ENCODE measurements at regions not wholly inside any gene's neighbourhood (a gene's known extent, or its start where the extent isn't known, plus 50 kb on each side); places are given as distances from the start of the nearest gene placed in this dataset.

DNA sequence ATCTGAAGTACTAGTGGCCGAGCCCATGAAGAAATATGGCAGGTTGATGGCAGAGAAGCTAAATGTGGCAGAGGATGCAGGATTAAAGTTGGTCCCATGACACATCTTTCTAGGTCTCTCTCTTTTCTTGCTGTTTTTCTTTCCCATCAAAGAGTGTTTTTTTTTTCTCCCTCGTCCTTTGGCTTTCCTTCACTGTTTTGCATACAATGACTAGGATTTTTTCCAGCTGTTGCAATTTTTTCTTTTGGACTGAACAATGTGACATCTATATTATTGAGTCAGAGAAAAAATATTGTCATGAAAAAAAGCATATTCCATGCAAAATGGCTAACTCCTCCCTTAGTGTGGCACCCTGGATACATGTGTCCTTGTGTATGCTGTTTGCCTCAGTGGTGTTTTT lies 939.5 kb upstream of the FANCL start:
- TF ChIP-seq, protein P1, sequence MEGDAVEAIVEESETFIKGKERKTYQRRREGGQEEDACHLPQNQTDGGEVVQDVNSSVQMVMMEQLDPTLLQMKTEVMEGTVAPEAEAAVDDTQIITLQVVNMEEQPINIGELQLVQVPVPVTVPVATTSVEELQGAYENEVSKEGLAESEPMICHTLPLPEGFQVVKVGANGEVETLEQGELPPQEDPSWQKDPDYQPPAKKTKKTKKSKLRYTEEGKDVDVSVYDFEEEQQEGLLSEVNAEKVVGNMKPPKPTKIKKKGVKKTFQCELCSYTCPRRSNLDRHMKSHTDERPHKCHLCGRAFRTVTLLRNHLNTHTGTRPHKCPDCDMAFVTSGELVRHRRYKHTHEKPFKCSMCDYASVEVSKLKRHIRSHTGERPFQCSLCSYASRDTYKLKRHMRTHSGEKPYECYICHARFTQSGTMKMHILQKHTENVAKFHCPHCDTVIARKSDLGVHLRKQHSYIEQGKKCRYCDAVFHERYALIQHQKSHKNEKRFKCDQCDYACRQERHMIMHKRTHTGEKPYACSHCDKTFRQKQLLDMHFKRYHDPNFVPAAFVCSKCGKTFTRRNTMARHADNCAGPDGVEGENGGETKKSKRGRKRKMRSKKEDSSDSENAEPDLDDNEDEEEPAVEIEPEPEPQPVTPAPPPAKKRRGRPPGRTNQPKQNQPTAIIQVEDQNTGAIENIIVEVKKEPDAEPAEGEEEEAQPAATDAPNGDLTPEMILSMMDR (IDR thresholded peaks at IDR 0.05; ENCODE audit: low read length), result no peak
- TF ChIP-seq EZH2phosphoT487 (IDR thresholded peaks at IDR 0.05; ENCODE audit: low read length), result no peak

Data from MM.1S (cell line).